ENCODE measurements at regions not wholly inside any gene's neighbourhood (a gene's known extent, or its start where the extent isn't known, plus 50 kb on each side); places are given as distances from the start of the nearest gene placed in this dataset.

DNA sequence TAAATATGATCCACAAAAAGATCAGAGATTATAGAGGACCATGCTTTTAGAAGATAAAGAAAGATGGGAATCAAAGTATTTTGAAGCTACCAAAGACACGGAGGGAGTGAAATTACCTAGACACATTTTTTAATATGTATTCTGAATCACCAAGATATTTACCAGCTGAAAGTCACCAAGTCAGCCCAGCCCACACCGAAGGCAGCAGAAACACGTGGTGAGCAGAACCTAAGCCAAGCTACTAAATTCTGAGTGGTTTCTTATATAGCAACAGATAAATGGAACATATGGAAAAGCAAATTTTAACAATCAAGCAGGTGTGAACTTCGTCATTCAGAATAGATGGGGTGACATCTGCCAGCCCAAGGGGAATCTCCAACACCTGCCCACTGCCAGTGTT is 134.7 kb upstream of the AKR1E2 start:
- CTCF ChIA-PET: interaction anchor here (0.6 kb wide), 1 partner anchor 323 kb away, joined by 3 read pairs; no protein-coding TSS in a partner anchor
- POLR2A ChIA-PET (ENCODE audit: low non-redundant PET): no interaction called here
- TF ChIP-seq, protein P1, sequence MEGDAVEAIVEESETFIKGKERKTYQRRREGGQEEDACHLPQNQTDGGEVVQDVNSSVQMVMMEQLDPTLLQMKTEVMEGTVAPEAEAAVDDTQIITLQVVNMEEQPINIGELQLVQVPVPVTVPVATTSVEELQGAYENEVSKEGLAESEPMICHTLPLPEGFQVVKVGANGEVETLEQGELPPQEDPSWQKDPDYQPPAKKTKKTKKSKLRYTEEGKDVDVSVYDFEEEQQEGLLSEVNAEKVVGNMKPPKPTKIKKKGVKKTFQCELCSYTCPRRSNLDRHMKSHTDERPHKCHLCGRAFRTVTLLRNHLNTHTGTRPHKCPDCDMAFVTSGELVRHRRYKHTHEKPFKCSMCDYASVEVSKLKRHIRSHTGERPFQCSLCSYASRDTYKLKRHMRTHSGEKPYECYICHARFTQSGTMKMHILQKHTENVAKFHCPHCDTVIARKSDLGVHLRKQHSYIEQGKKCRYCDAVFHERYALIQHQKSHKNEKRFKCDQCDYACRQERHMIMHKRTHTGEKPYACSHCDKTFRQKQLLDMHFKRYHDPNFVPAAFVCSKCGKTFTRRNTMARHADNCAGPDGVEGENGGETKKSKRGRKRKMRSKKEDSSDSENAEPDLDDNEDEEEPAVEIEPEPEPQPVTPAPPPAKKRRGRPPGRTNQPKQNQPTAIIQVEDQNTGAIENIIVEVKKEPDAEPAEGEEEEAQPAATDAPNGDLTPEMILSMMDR (conservative IDR thresholded peaks at IDR 0.05; ENCODE audit: low read depth): no peak
- no peak for DNase-seq (ENCODE audit: low spot score)
- no peak overlapping the region for H3K27ac ChIP-seq

DNA sequence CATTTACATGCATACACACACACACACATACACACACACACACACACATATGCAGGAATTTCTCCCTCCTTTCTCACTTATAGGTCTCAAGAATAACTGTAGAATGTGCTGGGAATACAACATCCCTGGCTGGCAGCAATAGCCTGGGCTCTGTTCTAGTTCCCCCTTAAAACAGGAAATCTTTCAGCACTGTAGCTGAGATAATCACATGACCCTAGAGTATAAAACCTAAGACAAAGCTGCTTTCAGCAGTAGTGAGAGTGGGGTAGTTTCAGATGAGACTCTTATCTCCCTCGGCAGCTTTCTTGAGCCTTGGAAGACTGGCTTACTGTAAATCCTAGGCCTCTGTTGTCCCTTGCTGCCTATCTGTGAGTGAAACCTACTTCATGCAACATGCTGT is 137.4 kb upstream of the AKR1E2 start:
- ChIA-PET POLR2A (ENCODE audit: low non-redundant PET) (no interaction called here), CTCF (no interaction called here)

DNA sequence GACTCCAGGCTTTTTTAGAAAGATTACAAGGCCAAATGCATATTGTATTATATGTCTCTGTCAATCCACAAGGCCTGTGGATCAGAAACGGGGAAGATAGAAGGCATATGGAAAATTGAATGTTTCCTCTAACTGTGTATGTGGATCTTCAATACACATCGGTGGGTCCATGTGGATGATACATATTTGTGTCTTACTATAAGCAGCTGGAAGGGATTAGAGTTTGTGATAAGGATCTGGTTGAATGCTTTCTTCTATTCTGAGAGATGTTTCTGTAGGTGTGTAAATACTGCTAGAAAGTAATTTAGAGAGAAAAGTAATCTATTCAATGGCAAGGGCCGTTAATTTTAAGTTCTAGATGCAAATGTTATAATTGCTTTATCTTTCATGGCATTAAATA is 137.8 kb upstream of the AKR1E2 start:
- no peak for DNase-seq (ENCODE audit: low spot score)
- no peak overlapping the region for H3K27ac ChIP-seq
- ChIA-PET POLR2A (ENCODE audit: low non-redundant PET) (no interaction called here), CTCF (no interaction called here)
- TF ChIP-seq, protein P1 (conservative IDR thresholded peaks at IDR 0.05; ENCODE audit: low read depth): no peak

More for the DNA sequence above, 137.4 kb upstream of the AKR1E2 start:
- no peak overlapping the region for H3K27ac ChIP-seq
- TF ChIP-seq, protein P1 (conservative IDR thresholded peaks at IDR 0.05; ENCODE audit: low read depth): no peak
- DNase-seq (ENCODE audit: low spot score): no peak

DNA sequence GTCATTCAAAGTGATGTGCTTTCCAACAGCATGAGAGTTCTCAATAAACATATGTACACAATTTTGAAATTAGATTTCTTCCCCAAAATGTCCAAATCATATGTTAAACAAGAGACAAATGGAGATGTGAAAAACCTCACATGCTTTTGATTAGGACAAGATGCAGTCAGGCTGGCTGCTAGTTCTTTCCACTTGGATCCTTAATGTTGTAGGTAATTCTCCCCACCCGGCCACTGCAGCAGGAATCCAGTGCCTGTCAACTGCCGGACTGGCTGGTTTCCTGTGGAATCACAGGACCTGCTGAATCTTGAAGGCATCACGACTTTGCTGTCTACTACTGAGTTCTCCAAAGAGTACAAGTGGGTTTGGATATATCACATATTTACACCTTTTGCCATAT is 138.6 kb upstream of the AKR1E2 start:
- H3K27ac ChIP-seq: no peak overlapping the region
- POLR2A ChIA-PET (ENCODE audit: low non-redundant PET): no interaction called here
- CTCF ChIA-PET: interaction anchor here (0.6 kb wide), 1 partner anchor 646 kb away, joined by 7 read pairs; no protein-coding TSS in a partner anchor
- TF ChIP-seq, protein P1 (conservative IDR thresholded peaks at IDR 0.05; ENCODE audit: low read depth): no peak
- DNase-seq (ENCODE audit: low spot score): no peak

DNA sequence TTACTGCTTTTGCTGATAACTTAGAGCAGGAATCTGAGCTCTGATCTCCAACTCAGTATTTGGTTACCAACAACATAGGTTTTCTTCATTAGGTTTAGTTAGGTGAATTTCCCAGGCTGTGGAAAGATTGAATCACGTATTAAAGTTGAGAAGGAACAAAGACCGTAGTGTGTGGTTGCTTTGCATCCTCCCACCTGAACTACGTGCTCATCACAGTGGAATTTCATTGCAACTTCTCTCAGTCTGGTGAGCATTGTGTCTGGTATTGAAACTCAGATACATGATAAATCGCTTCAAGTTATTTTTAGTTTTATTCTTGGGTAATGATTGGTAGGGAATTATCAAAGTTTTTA is 139.4 kb upstream of the AKR1E2 start:
- TF ChIP-seq, protein P1 (conservative IDR thresholded peaks at IDR 0.05; ENCODE audit: low read depth): no peak
- POLR2A ChIA-PET (ENCODE audit: low non-redundant PET): no interaction called here
- H3K27ac ChIP-seq: no peak overlapping the region
- CTCF ChIA-PET: interaction anchor here (0.7 to 1.7 kb wide), 2 partner anchors 80 to 647 kb away, joined by 5 read pairs; no protein-coding TSS in a partner anchor
- peak; percentile 88 for DNase-seq (ENCODE audit: low spot score)

DNA sequence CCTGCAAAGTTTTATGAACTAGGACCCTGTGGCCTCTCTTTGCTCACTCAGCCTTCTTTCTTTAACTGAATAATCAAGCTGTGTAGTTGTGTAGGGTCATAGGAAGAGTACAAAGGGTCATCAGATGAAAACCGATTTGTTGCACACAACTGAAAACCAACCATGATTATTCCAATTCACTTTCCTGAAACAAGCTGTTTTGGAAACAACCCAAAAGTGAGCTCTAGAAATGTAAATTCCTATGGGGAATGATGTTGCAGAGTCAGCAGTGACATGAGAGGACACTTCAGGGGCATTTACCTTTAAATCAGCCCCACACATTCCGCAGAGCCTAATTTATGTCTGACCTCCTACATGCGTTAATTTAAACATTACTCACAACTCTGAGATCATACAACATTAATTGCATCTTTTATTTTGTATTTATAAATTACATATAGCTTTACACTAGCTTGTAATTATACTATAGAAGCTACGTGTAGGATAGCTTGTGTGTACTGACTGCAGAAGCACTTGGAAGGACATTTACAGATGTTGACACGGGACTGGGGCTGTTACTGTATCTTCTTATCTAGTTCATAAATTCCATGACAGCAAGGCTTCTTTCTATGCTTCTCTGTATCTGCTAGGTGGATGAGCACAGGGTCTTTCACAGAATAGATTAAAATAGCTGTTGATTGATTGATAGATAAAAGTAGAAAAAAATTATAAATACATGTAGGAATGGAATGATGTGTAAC is 139.9 kb upstream of the AKR1E2 start:
- ChIA-PET POLR2A (ENCODE audit: low non-redundant PET) (no interaction called here), CTCF (interaction anchor here (0.7 to 1.7 kb wide), 2 partner anchors 81 to 646 kb away, joined by 5 read pairs; no protein-coding TSS in a partner anchor)
- TF ChIP-seq, protein P1 (conservative IDR thresholded peaks at IDR 0.05; ENCODE audit: low read depth): no peak
- no peak for DNase-seq (ENCODE audit: low spot score)
- H3K27ac ChIP-seq: no peak overlapping the region

Measured in RWPE1 (cell line).